Parathyroid adenoma (tissue), 2 donors: ENCODE measurements at regions not wholly inside any gene's neighbourhood (a gene's known extent, or its start where the extent isn't known, plus 50 kb on each side); places are given as distances from the start of the nearest gene placed in this dataset.

Experiments
- H2AFZ ChIP-seq: fragments of 300-600 bp; sonication (generic); one replicate; pipeline ENCODE4 v1.7.0; 2017; ENCODE audit warnings: antibody characterized with exemption, mild to moderate bottlenecking
- H3K27ac ChIP-seq: fragments of 300-600 bp; sonication (generic); one replicate; pipeline ENCODE4 v1.7.0; 2017
- H3K27me3 ChIP-seq: fragments of 300-600 bp; sonication (generic); one replicate; pipeline ENCODE4 v1.7.0; 2017; ENCODE audit warnings: low read length; ENCODE audit not compliant: control insufficient read depth, insufficient read depth
- H3K36me3 ChIP-seq: fragments of 300-600 bp; sonication (generic); one replicate; pipeline ENCODE4 v1.7.0; 2017; ENCODE audit warnings: low read length; ENCODE audit not compliant: control insufficient read depth, insufficient read depth
- H3K4me1 ChIP-seq: fragments of 300-600 bp; sonication (generic); one replicate; pipeline ENCODE4 v1.7.0; 2017; ENCODE audit warnings: control low read depth
- H3K4me2 ChIP-seq: fragments of 300-600 bp; sonication (generic); one replicate; pipeline ENCODE4 v1.7.0; 2017; ENCODE audit warnings: low read length
- H3K4me3 ChIP-seq: fragments of 300-600 bp; sonication (generic); one replicate; pipeline ENCODE4 v1.7.0; 2017; ENCODE audit warnings: low read depth, low read length
- H3K79me2 ChIP-seq: fragments of 300-600 bp; sonication (generic); one replicate; pipeline ENCODE4 v1.7.0; 2017; ENCODE audit warnings: control low read depth
- H3K9ac ChIP-seq: fragments of 300-600 bp; sonication (generic); one replicate; pipeline ENCODE4 v1.7.0; 2017; ENCODE audit warnings: mild to moderate bottlenecking
- H3K9me3 ChIP-seq: fragments of 300-600 bp; sonication (generic); one replicate; pipeline ENCODE4 v1.7.0; 2017; ENCODE audit warnings: low read length; ENCODE audit not compliant: control insufficient read depth
- TF ChIP-seq, protein P1 (sequence below): fragments of 300-600 bp; sonication (generic); IDR thresholded peaks from one replicate; pipeline ENCODE4 v1.7.0; 2017; ENCODE audit warnings: antibody characterized with exemption, mild to moderate bottlenecking
- donor health status: primary hyperparathyroidism.

DNA sequence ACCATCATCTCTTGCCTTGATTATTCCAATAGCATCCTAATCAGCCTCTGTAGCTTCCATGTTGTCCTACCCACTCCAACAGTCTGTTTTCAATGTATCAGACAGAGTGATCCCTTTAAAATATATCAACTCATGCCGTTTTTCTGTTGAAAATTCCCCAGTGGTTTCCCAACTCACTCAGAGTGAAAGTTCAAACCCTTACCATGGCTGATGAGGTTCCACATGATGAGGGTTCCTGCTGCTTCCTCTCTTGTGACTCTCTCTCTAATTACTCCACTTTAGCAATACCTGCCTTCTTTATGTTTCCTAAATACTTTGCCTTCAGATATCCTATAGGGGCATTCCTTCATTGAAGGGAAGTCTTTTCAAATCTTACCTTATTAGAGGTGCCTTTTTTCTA is 334.7 kb downstream of the PPP1R2C start:
- Histone ChIP-seq H3K9me3 (no peaks in the 10 kb centered on the region), H3K79me2 (no peaks in the 10 kb centered on the region), H3K27ac (no peak overlapping the region), H3K4me2 (no peak overlapping the region), H2AFZ (no peak overlapping the region), H3K4me3 (no peak overlapping the region), H3K9ac (no peak overlapping the region), H3K4me1 (no peaks in the 10 kb centered on the region), H3K36me3 (no peaks in the 10 kb centered on the region), H3K27me3 (no peaks in the 10 kb centered on the region)
- TF ChIP-seq, protein P1, sequence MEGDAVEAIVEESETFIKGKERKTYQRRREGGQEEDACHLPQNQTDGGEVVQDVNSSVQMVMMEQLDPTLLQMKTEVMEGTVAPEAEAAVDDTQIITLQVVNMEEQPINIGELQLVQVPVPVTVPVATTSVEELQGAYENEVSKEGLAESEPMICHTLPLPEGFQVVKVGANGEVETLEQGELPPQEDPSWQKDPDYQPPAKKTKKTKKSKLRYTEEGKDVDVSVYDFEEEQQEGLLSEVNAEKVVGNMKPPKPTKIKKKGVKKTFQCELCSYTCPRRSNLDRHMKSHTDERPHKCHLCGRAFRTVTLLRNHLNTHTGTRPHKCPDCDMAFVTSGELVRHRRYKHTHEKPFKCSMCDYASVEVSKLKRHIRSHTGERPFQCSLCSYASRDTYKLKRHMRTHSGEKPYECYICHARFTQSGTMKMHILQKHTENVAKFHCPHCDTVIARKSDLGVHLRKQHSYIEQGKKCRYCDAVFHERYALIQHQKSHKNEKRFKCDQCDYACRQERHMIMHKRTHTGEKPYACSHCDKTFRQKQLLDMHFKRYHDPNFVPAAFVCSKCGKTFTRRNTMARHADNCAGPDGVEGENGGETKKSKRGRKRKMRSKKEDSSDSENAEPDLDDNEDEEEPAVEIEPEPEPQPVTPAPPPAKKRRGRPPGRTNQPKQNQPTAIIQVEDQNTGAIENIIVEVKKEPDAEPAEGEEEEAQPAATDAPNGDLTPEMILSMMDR = no peak

DNA sequence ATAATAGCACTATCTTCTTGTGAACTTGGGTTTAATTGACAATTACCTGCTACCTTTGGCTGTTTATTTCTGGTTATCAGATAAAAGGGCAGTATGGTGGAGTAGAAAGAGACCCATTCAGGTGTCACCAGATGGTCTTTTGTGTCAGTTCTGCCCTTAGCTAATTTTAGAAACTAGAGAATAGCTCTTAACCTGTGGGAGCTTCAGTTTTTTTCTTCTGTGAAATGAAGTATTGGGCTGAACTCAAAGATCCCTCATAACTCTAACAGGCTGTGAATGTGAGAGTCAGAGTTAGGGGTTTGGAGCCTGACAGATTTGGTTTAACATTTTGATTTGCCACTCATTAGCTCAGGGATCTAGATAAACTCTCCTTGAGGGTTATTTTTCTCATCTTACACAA is 335.2 kb downstream of the PPP1R2C start:
- Histone ChIP-seq H3K36me3 (no peaks in the 10 kb centered on the region), H3K9ac (no peak overlapping the region), H3K79me2 (no peaks in the 10 kb centered on the region), H2AFZ (no peak overlapping the region), H3K4me1 (no peaks in the 10 kb centered on the region), H3K27me3 (no peaks in the 10 kb centered on the region), H3K9me3 (no peaks in the 10 kb centered on the region), H3K4me2 (no peak overlapping the region), H3K4me3 (no peak overlapping the region), H3K27ac (no peak overlapping the region)
- TF ChIP-seq, protein P1 = no peak

DNA sequence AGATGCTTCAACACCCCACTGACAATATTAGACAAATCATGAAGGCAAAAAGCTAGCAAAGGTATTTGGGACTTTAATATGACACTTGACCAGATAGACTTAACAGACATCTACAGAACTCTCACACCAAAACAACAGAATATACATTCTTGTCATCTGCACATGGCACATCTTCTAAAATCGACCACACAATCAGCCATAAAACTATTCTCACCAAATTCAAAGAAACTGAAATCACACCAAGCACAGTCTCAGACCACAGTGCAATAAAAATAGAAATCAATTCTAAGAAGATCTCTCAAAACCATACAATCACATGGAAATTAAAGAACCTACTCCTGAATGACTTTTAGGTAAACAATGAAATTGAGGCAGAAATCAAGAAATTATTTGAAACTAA is 340.8 kb downstream of the PPP1R2C start:
- H3K27ac ChIP-seq = no peak overlapping the region
- no peaks in the 10 kb centered on the region for H3K4me1 ChIP-seq
- H3K9ac ChIP-seq = no peak overlapping the region
- no peaks in the 10 kb centered on the region for H3K27me3 ChIP-seq
- no peaks in the 10 kb centered on the region for H3K79me2 ChIP-seq
- H3K9me3 ChIP-seq = no peaks in the 10 kb centered on the region
- no peaks in the 10 kb centered on the region for H3K36me3 ChIP-seq
- no peak overlapping the region for H3K4me2 ChIP-seq
- H3K4me3 ChIP-seq = no peak overlapping the region
- TF ChIP-seq, protein P1 = no peak
- no peak overlapping the region for H2AFZ ChIP-seq

DNA sequence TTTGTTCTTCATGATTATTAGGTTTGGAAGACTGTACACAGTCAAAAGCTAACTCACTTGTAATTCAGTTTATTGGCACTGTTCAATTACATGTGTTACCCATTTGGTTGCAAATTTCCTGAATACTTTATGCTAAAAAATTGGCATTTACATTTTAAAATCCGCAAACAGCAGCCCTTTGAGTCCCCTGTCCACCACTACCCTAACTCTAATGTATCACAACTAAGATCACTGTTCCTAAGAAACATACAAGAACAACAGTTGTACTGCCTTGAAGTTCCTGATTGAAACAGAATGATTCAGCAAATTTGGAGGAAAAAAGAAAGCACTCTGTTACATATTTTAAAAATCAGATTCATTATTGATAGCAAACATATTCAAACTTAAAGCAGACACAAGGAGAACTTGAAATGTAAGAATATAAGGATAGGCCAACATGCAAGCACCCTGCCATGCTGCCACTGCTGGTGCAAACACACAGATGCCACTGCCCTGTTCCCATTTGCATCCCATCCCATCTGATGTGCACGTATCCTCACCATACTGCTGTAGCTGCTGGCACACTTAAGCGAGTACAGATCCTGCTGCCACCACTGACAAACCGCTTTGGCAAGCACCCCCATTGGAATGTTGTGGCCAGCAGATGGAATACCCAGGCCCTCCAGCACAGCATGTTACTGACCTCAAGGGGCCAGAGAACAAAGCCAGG is 343.4 kb downstream of the PPP1R2C start:
- no peak overlapping the region for H3K27ac ChIP-seq

More for the DNA sequence above, 343.4 kb downstream of the PPP1R2C start:
- Histone ChIP-seq H3K4me1 (no peaks in the 10 kb centered on the region), H3K79me2 (no peaks in the 10 kb centered on the region), H3K9me3 (no peaks in the 10 kb centered on the region), H3K27me3 (no peaks in the 10 kb centered on the region), H3K36me3 (no peaks in the 10 kb centered on the region), H3K4me3 (no peak overlapping the region), H2AFZ (no peak overlapping the region), H3K4me2 (no peak overlapping the region), H3K9ac (no peak overlapping the region)
- TF ChIP-seq, protein P1 = no peak
